Neural progenitor cell (in vitro differentiated cells): ENCODE measurements at regions not wholly inside any gene's neighbourhood (a gene's known extent, or its start where the extent isn't known, plus 50 kb on each side); places are given as distances from the start of the nearest gene placed in this dataset.

Source experiments
- DNase-seq: peaks from one replicate; pipeline ENCODE4 v3.0.0-alpha.2; 2016; ENCODE audit warnings: low spot score
- H2AFZ ChIP-seq: fragments of 200-600 bp; sonication (generic); replicated peaks from 2 replicates; pipeline ENCODE4 v1.6.1; 2016; ENCODE audit warnings: antibody characterized with exemption
- H3F3A ChIP-seq: fragments of 200-600 bp; sonication (generic); 2 replicates; pipeline ENCODE4 v1.6.1; 2016; ENCODE audit warnings: antibody characterized with exemption, low read depth
- H3K27ac ChIP-seq: fragments of 200-600 bp; sonication (generic); 2 replicates; pipeline ENCODE4 v1.5.1; 2016; ENCODE audit warnings: mild to moderate bottlenecking
- H3K27me3 ChIP-seq: fragments of 200-600 bp; sonication (generic); 2 replicates; pipeline ENCODE4 v1.6.1; 2016; ENCODE audit warnings: mild to moderate bottlenecking, moderate library complexity
- H3K36me3 ChIP-seq: fragments of 200-600 bp; sonication (generic); 2 replicates; pipeline ENCODE4 v1.5.1; 2016
- H3K4me1 ChIP-seq: fragments of 200-600 bp; sonication (generic); 2 replicates; pipeline ENCODE4 v1.6.1; 2016; ENCODE audit warnings: mixed run types
- H3K4me2 ChIP-seq: fragments of 200-600 bp; sonication (generic); 2 replicates; pipeline ENCODE4 v1.6.1; 2016
- H3K4me3 ChIP-seq: fragments of 200-600 bp; sonication (generic); 2 replicates; pipeline ENCODE4 v1.5.1; 2016
- H3K79me2 ChIP-seq: fragments of 200-600 bp; sonication (generic); 2 replicates; pipeline ENCODE4 v1.6.1; 2016; ENCODE audit warnings: low read depth
- H3K9ac ChIP-seq: fragments of 200-600 bp; sonication (generic); 2 replicates; pipeline ENCODE4 v1.6.1; 2016
- H3K9me3 ChIP-seq: fragments of 200-600 bp; sonication (generic); 2 replicates; pipeline ENCODE4 v1.5.1; 2016; ENCODE audit warnings: low read depth
- H4K20me1 ChIP-seq: fragments of 200-600 bp; sonication (generic); 2 replicates; pipeline ENCODE4 v1.6.1; 2016; ENCODE audit warnings: low read depth
- H3K27ac Mint-ChIP-seq: 3 replicates; pipeline ENCODE4 v1.8.0; 2021; ENCODE audit warnings: mixed read lengths
- H3K27me3 Mint-ChIP-seq: 2 replicates; pipeline ENCODE4 v1.8.0; 2022; ENCODE audit warnings: low read depth, mild to moderate bottlenecking, inconsistent platforms, moderate library complexity, mixed read lengths; ENCODE audit not compliant: insufficient read depth
- H3K36me3 Mint-ChIP-seq: 3 replicates; pipeline ENCODE4 v1.8.0; 2021; ENCODE audit warnings: mixed read lengths
- H3K4me1 Mint-ChIP-seq: 3 replicates; pipeline ENCODE4 v1.8.0; 2021; ENCODE audit warnings: mixed read lengths
- H3K4me3 Mint-ChIP-seq: 3 replicates; pipeline ENCODE4 v1.8.0; 2021; ENCODE audit warnings: mild to moderate bottlenecking, moderate library complexity, mixed read lengths
- H3K9me3 Mint-ChIP-seq: 3 replicates; pipeline ENCODE4 v1.8.0; 2020; ENCODE audit warnings: mixed read lengths
- EZH2 ChIP-seq: fragments of 200-600 bp; sonication (generic); IDR thresholded peaks from 2 replicates; pipeline ENCODE4 v1.6.1; 2017; ENCODE audit warnings: antibody characterized with exemption, mild to moderate bottlenecking, moderate library complexity
- EZH2phosphoT487 ChIP-seq: fragments of 200-600 bp; sonication (generic); IDR thresholded peaks from 2 replicates; pipeline ENCODE4 v1.6.1; 2017; ENCODE audit warnings: antibody characterized with exemption
- TF ChIP-seq, protein P1 (sequence below): fragments of 200-600 bp; sonication (generic); IDR thresholded peaks from 2 replicates; pipeline ENCODE4 v1.5.1; 2017; ENCODE audit warnings: antibody characterized with exemption, mild to moderate bottlenecking

DNA sequence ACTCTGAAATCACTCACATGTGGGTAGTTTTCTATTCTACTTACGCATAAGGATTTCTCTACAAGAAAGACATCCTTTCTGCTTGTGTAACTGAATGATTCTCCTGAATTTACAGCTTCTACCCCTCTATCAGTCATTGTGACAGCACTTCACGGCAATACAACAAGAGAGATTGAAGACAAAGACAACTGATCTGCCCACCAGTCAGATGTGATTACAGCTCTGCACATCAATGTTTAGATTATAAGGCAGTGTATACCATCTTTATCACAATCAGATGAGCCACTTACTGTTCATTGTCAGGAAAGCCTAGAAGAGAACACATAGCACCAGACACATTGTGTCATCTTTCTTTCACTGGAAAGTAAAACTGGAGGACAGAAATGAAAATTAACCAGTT, 324.4 kb downstream of the CENPC start:
- H3K4me2 ChIP-seq: no peak overlapping the region
- TF ChIP-seq, protein P1, sequence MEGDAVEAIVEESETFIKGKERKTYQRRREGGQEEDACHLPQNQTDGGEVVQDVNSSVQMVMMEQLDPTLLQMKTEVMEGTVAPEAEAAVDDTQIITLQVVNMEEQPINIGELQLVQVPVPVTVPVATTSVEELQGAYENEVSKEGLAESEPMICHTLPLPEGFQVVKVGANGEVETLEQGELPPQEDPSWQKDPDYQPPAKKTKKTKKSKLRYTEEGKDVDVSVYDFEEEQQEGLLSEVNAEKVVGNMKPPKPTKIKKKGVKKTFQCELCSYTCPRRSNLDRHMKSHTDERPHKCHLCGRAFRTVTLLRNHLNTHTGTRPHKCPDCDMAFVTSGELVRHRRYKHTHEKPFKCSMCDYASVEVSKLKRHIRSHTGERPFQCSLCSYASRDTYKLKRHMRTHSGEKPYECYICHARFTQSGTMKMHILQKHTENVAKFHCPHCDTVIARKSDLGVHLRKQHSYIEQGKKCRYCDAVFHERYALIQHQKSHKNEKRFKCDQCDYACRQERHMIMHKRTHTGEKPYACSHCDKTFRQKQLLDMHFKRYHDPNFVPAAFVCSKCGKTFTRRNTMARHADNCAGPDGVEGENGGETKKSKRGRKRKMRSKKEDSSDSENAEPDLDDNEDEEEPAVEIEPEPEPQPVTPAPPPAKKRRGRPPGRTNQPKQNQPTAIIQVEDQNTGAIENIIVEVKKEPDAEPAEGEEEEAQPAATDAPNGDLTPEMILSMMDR: no peak
- no peak for TF ChIP-seq EZH2
- TF ChIP-seq EZH2phosphoT487: no peak
- Mint-ChIP-seq H3K9me3 (no peaks in the 10 kb centered on the region), H3K4me1 (no peaks in the 10 kb centered on the region), H3K27ac (no peak overlapping the region), H3K27me3 (peaks cover 2% of the 10 kb centered on the region), H3K4me3 (no peak overlapping the region), H3K36me3 (no peaks in the 10 kb centered on the region)
- H3K4me1 ChIP-seq: no peaks in the 10 kb centered on the region
- DNase-seq: no peak
- no peaks in the 10 kb centered on the region for H3K27me3 ChIP-seq
- no peaks in the 10 kb centered on the region for H3F3A ChIP-seq
- H3K4me3 ChIP-seq: no peak overlapping the region
- no peaks in the 10 kb centered on the region for H3K36me3 ChIP-seq
- no peak overlapping the region for H3K27ac ChIP-seq
- H3K79me2 ChIP-seq: no peaks in the 10 kb centered on the region
- no peaks in the 10 kb centered on the region for H3K9me3 ChIP-seq
- H4K20me1 ChIP-seq: no peaks in the 10 kb centered on the region
- H3K9ac ChIP-seq: no peak overlapping the region
- no peak overlapping the region for H2AFZ ChIP-seq

DNA sequence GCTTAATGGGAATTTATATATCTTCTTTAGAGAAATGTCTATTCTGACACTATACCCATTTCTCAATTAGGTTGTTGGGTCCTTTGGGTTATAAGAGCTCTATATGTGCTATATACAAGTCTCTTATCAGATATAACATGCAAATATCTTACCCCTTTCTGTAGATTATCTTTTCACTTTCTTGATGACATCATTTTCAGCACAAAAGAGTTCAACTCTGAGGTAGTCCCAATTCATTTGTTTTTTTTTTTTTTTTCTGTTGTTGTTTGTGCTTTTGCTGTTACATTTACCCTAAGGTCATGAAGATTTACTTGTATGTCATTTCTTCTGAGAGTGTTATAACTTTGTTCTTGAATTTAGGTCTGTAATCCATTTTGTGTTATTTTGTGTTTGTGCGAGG, 326.4 kb downstream of the CENPC start:
- no peak for DNase-seq

DNA sequence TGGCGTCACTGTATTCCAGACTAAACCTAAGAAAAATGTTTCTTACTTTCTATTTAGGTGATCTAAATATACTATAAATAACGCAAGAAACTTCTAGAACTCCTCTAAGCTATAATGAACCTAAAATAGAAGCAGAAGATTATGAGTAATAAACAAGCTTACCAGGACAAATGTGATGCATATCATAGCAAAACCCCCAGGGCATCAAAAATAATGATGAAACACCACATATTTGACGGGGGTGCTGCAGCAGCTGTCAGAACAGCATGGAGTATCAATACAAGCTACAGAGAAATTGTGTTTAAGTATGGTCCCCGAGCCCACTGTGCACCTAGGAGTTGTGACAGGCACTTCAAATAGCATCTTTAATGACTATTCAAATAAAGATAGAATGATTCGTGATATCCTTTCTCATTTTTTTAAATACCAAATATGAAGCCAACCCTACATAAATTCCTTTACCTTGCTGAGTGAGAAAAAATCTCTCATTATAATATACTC, 337.3 kb downstream of the CENPC start:
- Histone ChIP-seq H3K4me2 (no peak overlapping the region), H2AFZ (no peak overlapping the region), H3K4me3 (no peak overlapping the region), H3F3A (no peaks in the 10 kb centered on the region), H3K4me1 (no peaks in the 10 kb centered on the region), H3K36me3 (no peaks in the 10 kb centered on the region), H3K9me3 (no peaks in the 10 kb centered on the region), H3K27ac (no peak overlapping the region), H4K20me1 (no peaks in the 10 kb centered on the region), H3K9ac (no peak overlapping the region), H3K79me2 (no peaks in the 10 kb centered on the region), H3K27me3 (no peaks in the 10 kb centered on the region)
- Mint-ChIP-seq H3K4me3 (no peak overlapping the region), H3K9me3 (peaks cover 4% of the 10 kb centered on the region), H3K27ac (no peak overlapping the region), H3K27me3 (peaks cover 2% of the 10 kb centered on the region), H3K36me3 (no peaks in the 10 kb centered on the region), H3K4me1 (no peaks in the 10 kb centered on the region)
- no peak for DNase-seq
- no peak for TF ChIP-seq EZH2phosphoT487
- no peak for TF ChIP-seq EZH2
- TF ChIP-seq, protein P1: no peak

More for the DNA sequence above, 326.4 kb downstream of the CENPC start:
- Histone ChIP-seq H3K4me2 (no peak overlapping the region), H3K4me3 (no peak overlapping the region), H3K4me1 (no peaks in the 10 kb centered on the region), H3K79me2 (no peaks in the 10 kb centered on the region), H3K36me3 (no peaks in the 10 kb centered on the region), H3F3A (no peaks in the 10 kb centered on the region), H2AFZ (no peak overlapping the region), H3K9ac (no peak overlapping the region), H3K9me3 (no peaks in the 10 kb centered on the region), H3K27me3 (no peaks in the 10 kb centered on the region), H4K20me1 (no peaks in the 10 kb centered on the region), H3K27ac (no peak overlapping the region)
- H3K9me3 Mint-ChIP-seq: no peaks in the 10 kb centered on the region
- peaks cover 2% of the 10 kb centered on the region for H3K27me3 Mint-ChIP-seq
- no peak for TF ChIP-seq EZH2
- no peak for TF ChIP-seq EZH2phosphoT487
- TF ChIP-seq, protein P1: no peak
- H3K36me3 Mint-ChIP-seq: no peaks in the 10 kb centered on the region
- no peaks in the 10 kb centered on the region for H3K4me1 Mint-ChIP-seq
- no peak overlapping the region for H3K4me3 Mint-ChIP-seq
- no peak overlapping the region for H3K27ac Mint-ChIP-seq
